Parathyroid adenoma (tissue), 2 donors: ENCODE measurements at regions not wholly inside any gene's neighbourhood (a gene's known extent, or its start where the extent isn't known, plus 50 kb on each side); places are given as distances from the start of the nearest gene placed in this dataset.

Experiments
- H2AFZ ChIP-seq: fragments of 300-600 bp; sonication (generic); one replicate; pipeline ENCODE4 v1.7.0; 2017; ENCODE audit warnings: antibody characterized with exemption, mild to moderate bottlenecking
- H3K27ac ChIP-seq: fragments of 300-600 bp; sonication (generic); one replicate; pipeline ENCODE4 v1.7.0; 2017
- H3K27me3 ChIP-seq: fragments of 300-600 bp; sonication (generic); one replicate; pipeline ENCODE4 v1.7.0; 2017; ENCODE audit warnings: low read length; ENCODE audit not compliant: control insufficient read depth, insufficient read depth
- H3K36me3 ChIP-seq: fragments of 300-600 bp; sonication (generic); one replicate; pipeline ENCODE4 v1.7.0; 2017; ENCODE audit warnings: low read length; ENCODE audit not compliant: control insufficient read depth, insufficient read depth
- H3K4me1 ChIP-seq: fragments of 300-600 bp; sonication (generic); one replicate; pipeline ENCODE4 v1.7.0; 2017; ENCODE audit warnings: control low read depth
- H3K4me2 ChIP-seq: fragments of 300-600 bp; sonication (generic); one replicate; pipeline ENCODE4 v1.7.0; 2017; ENCODE audit warnings: low read length
- H3K4me3 ChIP-seq: fragments of 300-600 bp; sonication (generic); one replicate; pipeline ENCODE4 v1.7.0; 2017; ENCODE audit warnings: low read depth, low read length
- H3K79me2 ChIP-seq: fragments of 300-600 bp; sonication (generic); one replicate; pipeline ENCODE4 v1.7.0; 2017; ENCODE audit warnings: control low read depth
- H3K9ac ChIP-seq: fragments of 300-600 bp; sonication (generic); one replicate; pipeline ENCODE4 v1.7.0; 2017; ENCODE audit warnings: mild to moderate bottlenecking
- H3K9me3 ChIP-seq: fragments of 300-600 bp; sonication (generic); one replicate; pipeline ENCODE4 v1.7.0; 2017; ENCODE audit warnings: low read length; ENCODE audit not compliant: control insufficient read depth
- TF ChIP-seq, protein P1 (sequence below): fragments of 300-600 bp; sonication (generic); IDR thresholded peaks from one replicate; pipeline ENCODE4 v1.7.0; 2017; ENCODE audit warnings: antibody characterized with exemption, mild to moderate bottlenecking
- donor health status: primary hyperparathyroidism.

GRCh38 chr15:95931619-95932018 lies 398.9 kb upstream of the NR2F2 start:
- Histone ChIP-seq H3K36me3 (no peaks in the 10 kb centered on the region), H3K4me2 (no peak overlapping the region), H2AFZ (no peak overlapping the region), H3K9me3 (no peaks in the 10 kb centered on the region), H3K27ac (no peak overlapping the region), H3K79me2 (no peaks in the 10 kb centered on the region), H3K9ac (no peak overlapping the region), H3K4me3 (no peak overlapping the region), H3K27me3 (no peaks in the 10 kb centered on the region), H3K4me1 (no peaks in the 10 kb centered on the region)
- TF ChIP-seq, protein P1, sequence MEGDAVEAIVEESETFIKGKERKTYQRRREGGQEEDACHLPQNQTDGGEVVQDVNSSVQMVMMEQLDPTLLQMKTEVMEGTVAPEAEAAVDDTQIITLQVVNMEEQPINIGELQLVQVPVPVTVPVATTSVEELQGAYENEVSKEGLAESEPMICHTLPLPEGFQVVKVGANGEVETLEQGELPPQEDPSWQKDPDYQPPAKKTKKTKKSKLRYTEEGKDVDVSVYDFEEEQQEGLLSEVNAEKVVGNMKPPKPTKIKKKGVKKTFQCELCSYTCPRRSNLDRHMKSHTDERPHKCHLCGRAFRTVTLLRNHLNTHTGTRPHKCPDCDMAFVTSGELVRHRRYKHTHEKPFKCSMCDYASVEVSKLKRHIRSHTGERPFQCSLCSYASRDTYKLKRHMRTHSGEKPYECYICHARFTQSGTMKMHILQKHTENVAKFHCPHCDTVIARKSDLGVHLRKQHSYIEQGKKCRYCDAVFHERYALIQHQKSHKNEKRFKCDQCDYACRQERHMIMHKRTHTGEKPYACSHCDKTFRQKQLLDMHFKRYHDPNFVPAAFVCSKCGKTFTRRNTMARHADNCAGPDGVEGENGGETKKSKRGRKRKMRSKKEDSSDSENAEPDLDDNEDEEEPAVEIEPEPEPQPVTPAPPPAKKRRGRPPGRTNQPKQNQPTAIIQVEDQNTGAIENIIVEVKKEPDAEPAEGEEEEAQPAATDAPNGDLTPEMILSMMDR = no peak

DNA sequence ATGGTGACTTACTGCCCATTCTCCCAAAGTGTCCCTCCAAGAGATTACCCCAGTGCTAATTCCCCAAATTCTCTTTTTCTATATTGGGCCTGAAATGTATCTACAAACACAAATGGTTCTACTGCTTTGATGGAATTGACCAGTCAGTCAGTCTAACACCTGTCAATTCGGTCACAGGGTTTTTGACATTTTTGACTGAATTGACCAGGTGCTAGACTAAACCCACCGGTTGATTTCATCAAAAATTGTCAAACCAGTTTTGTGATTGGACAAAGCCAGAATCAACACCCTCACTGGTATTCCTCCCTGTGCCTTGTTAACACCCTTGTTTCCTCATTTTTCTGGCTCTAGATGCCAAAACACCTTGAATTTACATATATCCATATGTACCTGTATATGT lies 398.4 kb upstream of the NR2F2 start:
- Histone ChIP-seq H3K4me2 (no peak overlapping the region), H3K79me2 (no peaks in the 10 kb centered on the region), H3K9me3 (no peaks in the 10 kb centered on the region), H3K4me1 (no peaks in the 10 kb centered on the region), H3K9ac (no peak overlapping the region), H3K4me3 (no peak overlapping the region), H3K27me3 (no peaks in the 10 kb centered on the region), H2AFZ (no peak overlapping the region), H3K36me3 (no peaks in the 10 kb centered on the region), H3K27ac (no peak overlapping the region)
- TF ChIP-seq, protein P1 = no peak

DNA sequence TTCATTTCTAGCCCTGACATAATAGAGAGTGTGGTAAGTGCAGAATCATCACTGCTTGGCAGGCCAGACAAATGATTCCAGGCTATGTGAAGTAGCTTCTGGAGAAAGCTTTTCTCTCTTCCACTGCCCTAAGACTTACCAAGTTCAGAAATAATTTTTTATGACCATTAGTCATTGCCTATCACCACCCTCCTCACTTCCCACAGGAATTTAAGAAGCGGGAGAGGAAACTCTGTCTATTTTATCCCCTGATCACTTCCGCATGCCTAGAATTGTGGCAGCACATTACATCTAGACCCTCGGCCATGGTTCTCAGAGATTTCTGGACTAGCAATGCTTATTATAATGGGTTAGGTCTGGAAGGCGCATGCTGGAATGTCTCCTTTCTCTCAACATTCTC lies 397.8 kb upstream of the NR2F2 start:
- no peak overlapping the region for H3K4me2 ChIP-seq
- no peaks in the 10 kb centered on the region for H3K4me1 ChIP-seq
- TF ChIP-seq, protein P1 = no peak

DNA sequence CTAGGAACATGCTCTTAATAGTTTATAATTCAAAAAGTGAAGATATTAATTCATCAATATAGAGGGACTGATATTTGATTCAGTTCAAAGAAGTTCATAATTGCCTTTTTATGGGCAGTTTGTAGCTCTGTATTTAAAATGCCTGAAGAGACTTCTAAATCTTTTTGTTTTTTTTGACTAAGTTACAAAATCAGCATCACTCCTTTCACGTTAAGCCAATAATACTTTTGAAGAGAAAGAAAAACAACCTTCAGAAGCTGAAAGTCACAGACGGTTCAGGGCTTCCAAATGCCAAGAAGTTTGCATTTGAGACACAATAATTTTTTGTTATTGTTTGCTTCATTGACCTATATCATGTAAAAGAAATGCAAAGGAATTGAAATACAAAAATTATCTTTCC lies 394.6 kb upstream of the NR2F2 start:
- Histone ChIP-seq H3K9ac (no peak overlapping the region), H2AFZ (no peak overlapping the region), H3K4me3 (no peak overlapping the region), H3K9me3 (no peaks in the 10 kb centered on the region), H3K4me2 (no peak overlapping the region), H3K4me1 (no peaks in the 10 kb centered on the region), H3K27ac (no peak overlapping the region), H3K36me3 (no peaks in the 10 kb centered on the region), H3K27me3 (no peaks in the 10 kb centered on the region), H3K79me2 (no peaks in the 10 kb centered on the region)
- TF ChIP-seq, protein P1 = no peak

More for the DNA sequence above, 397.8 kb upstream of the NR2F2 start:
- Histone ChIP-seq H3K9ac (no peak overlapping the region), H3K4me3 (no peak overlapping the region), H3K27ac (no peak overlapping the region), H3K36me3 (no peaks in the 10 kb centered on the region), H3K9me3 (no peaks in the 10 kb centered on the region), H3K79me2 (no peaks in the 10 kb centered on the region), H3K27me3 (no peaks in the 10 kb centered on the region), H2AFZ (no peak overlapping the region)

DNA sequence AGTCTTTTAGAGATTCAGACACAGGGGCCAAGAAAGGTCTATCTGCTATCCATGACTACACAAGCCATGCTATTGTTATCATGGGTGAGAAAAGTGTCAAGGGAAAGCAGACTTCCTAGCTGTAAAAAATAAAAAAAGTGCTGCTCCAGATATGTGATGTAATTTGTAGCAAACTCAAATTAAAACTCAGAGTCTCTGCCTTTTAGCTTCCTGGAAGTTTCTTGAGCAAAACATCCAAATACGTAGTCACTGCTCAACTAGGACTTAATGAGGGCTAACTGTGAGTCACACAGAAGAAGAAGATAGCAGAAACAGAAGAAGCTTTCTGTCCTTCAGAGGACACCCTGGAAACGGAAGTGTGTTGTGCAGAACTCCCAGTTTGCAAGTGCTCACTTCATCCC lies 393.4 kb upstream of the NR2F2 start:
- Histone ChIP-seq H2AFZ (no peak overlapping the region), H3K4me1 (no peaks in the 10 kb centered on the region), H3K79me2 (no peaks in the 10 kb centered on the region), H3K9ac (no peak overlapping the region), H3K27ac (no peak overlapping the region), H3K36me3 (no peaks in the 10 kb centered on the region), H3K4me3 (no peak overlapping the region), H3K4me2 (no peak overlapping the region), H3K9me3 (no peaks in the 10 kb centered on the region), H3K27me3 (no peaks in the 10 kb centered on the region)
- TF ChIP-seq, protein P1 = no peak
